ENCODE measurements at regions not wholly inside any gene's neighbourhood (a gene's known extent, or its start where the extent isn't known, plus 50 kb on each side); places are given as distances from the start of the nearest gene placed in this dataset.
A peak's percentile ranks its signal among the peaks of the same experiment; 100 is the strongest.
"Not testable (repeated sequence)": the region's sequence is repeated elsewhere in the genome, so short reads cannot be mapped to it uniquely, and the experiment has no call there.

GRCh38 chr6:106884576-106884975, 90.0 kb downstream of the CD24 start:
- DNase-seq, result no peak

GRCh38 chr6:106883808-106884262, 90.7 kb downstream of the CD24 start:
- peak; percentile 25 for DNase-seq

- DNase-seq, result peak; percentile 32
Observed at GRCh38 chr6:106882601-106883518, 91.7 kb downstream of the CD24 start.

- DNase-seq, result peak; percentile 8
Observed at GRCh38 chr6:106882138-106882537, 92.4 kb downstream of the CD24 start.

- DNase-seq, result no peak
Observed at GRCh38 chr6:106880952-106881351, 93.6 kb downstream of the CD24 start.

GRCh38 chr6:106875782-106876321, 98.7 kb downstream of the CD24 start:
- no peak for DNase-seq

- no peak for DNase-seq
Observed at GRCh38 chr6:106874481-106874880, 100.0 kb downstream of the CD24 start.

GRCh38 chr6:106872049-106872448, 102.5 kb downstream of the CD24 start:
- DNase-seq, result no peak

GRCh38 chr6:106870824-106871717, 103.5 kb downstream of the CD24 start:
- DNase-seq, result no peak

GRCh38 chr6:106870069-106870468, 104.5 kb downstream of the CD24 start:
- DNase-seq, result no peak

GRCh38 chr6:106869203-106869602, 105.3 kb downstream of the CD24 start:
- DNase-seq, result no peak

GRCh38 chr6:106866875-106867658, 107.5 kb downstream of the CD24 start:
- no peak for DNase-seq

- DNase-seq, result no peak
Observed at GRCh38 chr6:106862858-106863257, 111.7 kb downstream of the CD24 start.

- no peak for DNase-seq
Observed at GRCh38 chr6:106860940-106861339, 113.6 kb downstream of the CD24 start.

GRCh38 chr6:106858653-106859092, 115.9 kb downstream of the CD24 start:
- DNase-seq, result peak; percentile 31

- no peak for DNase-seq
Observed at GRCh38 chr6:106857771-106858652, 116.5 kb downstream of the CD24 start.

GRCh38 chr6:106857310-106857709, 117.2 kb downstream of the CD24 start:
- DNase-seq, result not testable (repeated sequence)

- DNase-seq, result no peak
Observed at GRCh38 chr6:106856227-106856874, 118.2 kb downstream of the CD24 start.

GRCh38 chr6:106855117-106855516, 119.4 kb downstream of the CD24 start:
- peak; percentile 10 for DNase-seq

- no peak for DNase-seq
Observed at GRCh38 chr6:106849676-106850332, 124.7 kb downstream of the CD24 start.
